Thyroid gland (tissue), 4 donors: ENCODE measurements at regions not wholly inside any gene's neighbourhood (a gene's known extent, or its start where the extent isn't known, plus 50 kb on each side); places are given as distances from the start of the nearest gene placed in this dataset.

Source experiments
- CTCF ChIP-seq, 6 experiments: fragments of 200-600 bp in 3 of 6; fragments of 450-650 bp in 3 of 6; sonication (generic) in 3 of 6; IDR thresholded peaks; one replicate each; pipeline ENCODE4 v1.5.1; 2016 to 2019; ENCODE audit warnings: antibody characterized with exemption in 6 of 6, mild to moderate bottlenecking in 2 of 6, inconsistent platforms in 1 of 6, moderate library complexity in 1 of 6
- POLR2A ChIP-seq, 2 donors: fragments of 450-650 bp; IDR thresholded peaks; one replicate each; pipeline ENCODE4 v1.6.1; 2017; ENCODE audit warnings: antibody characterized with exemption in 2 of 2, mild to moderate bottlenecking in 2 of 2, moderate library complexity in 1 of 2

- no peak for TF ChIP-seq CTCF (IDR thresholded peaks at IDR 0.05)
- no peak for TF ChIP-seq POLR2A (IDR thresholded peaks at IDR 0.05)
Observed at GRCh38 chr9:107613321-107613720, 123.8 kb upstream of the KLF4 start.
